SK-N-SH treated with all-trans-retinoic acid at 6 μM for 48 hours (cell line): ENCODE measurements at regions not wholly inside any gene's neighbourhood (a gene's known extent, or its start where the extent isn't known, plus 50 kb on each side); places are given as distances from the start of the nearest gene placed in this dataset.

Experiments
- GLIS3 ChIP-seq: fragments of 250-450 bp; sonication (Bioruptor Pico); IDR thresholded peaks from 2 replicates; pipeline ENCODE4 v1.5.0; 2020; ENCODE audit warnings: mild to moderate bottlenecking, moderate library complexity
- PPARA ChIP-seq: fragments of 250-450 bp; sonication (Bioruptor Pico); IDR thresholded peaks from 2 replicates; pipeline ENCODE4 v1.5.0; 2020; ENCODE audit warnings: mild to moderate bottlenecking, borderline replicate concordance
- ZFP3 ChIP-seq: fragments of 250-450 bp; sonication (Bioruptor Pico); IDR thresholded peaks from 2 replicates; pipeline ENCODE4 v1.5.0; 2020; ENCODE audit warnings: mild to moderate bottlenecking, moderate library complexity
- TF ChIP-seq, protein P1 (sequence below): fragments of 250-450 bp; sonication (Bioruptor Pico); IDR thresholded peaks from 2 replicates; pipeline ENCODE4 v1.8.0; 2020; ENCODE audit warnings: mild to moderate bottlenecking, moderate library complexity, borderline replicate concordance

DNA sequence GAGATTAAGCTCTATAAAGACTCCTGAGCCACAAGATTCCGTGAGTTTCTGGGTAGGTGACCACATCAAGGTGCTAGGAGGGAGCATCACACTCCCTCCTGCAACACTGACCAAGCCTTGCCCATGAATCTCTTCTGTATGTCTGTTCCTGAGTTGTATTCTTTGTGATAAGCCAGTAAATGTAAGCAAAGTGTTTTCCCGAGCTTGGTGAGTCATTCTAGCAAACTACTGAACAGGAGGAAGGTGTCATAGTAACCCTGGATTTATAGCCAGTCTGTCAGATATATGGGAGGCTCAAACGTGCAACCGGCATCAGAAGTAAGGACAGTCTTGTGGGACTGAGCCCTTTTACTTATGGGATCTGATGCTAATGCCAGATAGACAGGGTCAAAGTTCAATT, 346.1 kb upstream of the KYNU start:
- TF ChIP-seq, protein P1, sequence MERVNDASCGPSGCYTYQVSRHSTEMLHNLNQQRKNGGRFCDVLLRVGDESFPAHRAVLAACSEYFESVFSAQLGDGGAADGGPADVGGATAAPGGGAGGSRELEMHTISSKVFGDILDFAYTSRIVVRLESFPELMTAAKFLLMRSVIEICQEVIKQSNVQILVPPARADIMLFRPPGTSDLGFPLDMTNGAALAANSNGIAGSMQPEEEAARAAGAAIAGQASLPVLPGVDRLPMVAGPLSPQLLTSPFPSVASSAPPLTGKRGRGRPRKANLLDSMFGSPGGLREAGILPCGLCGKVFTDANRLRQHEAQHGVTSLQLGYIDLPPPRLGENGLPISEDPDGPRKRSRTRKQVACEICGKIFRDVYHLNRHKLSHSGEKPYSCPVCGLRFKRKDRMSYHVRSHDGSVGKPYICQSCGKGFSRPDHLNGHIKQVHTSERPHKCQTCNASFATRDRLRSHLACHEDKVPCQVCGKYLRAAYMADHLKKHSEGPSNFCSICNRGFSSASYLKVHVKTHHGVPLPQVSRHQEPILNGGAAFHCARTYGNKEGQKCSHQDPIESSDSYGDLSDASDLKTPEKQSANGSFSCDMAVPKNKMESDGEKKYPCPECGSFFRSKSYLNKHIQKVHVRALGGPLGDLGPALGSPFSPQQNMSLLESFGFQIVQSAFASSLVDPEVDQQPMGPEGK (CRISPR knock-in tag): no peak
- TF ChIP-seq PPARA (no peak), GLIS3 (CRISPR knock-in tag) (no peak), ZFP3 (CRISPR knock-in tag) (no peak)
